OCI-LY1 (cell line): ENCODE measurements at regions not wholly inside any gene's neighbourhood (a gene's known extent, or its start where the extent isn't known, plus 50 kb on each side); places are given as distances from the start of the nearest gene placed in this dataset.

Source experiments
- CTCF ChIP-seq: fragments of 200-600 bp; sonication (generic), shearing (Covaris generic); IDR thresholded peaks from 2 replicates; pipeline ENCODE4 v1.5.1; 2017; ENCODE audit warnings: mild to moderate bottlenecking, antibody characterized with exemption, low read length, moderate library complexity, mixed read lengths
- EZH2 ChIP-seq: fragments of 200-600 bp; sonication (generic), shearing (Covaris generic); IDR thresholded peaks from 2 replicates; pipeline ENCODE4 v1.8.0; 2017; ENCODE audit warnings: borderline replicate concordance, mixed run types, mild to moderate bottlenecking, antibody characterized with exemption, low read length, moderate library complexity, mixed read lengths

- TF ChIP-seq CTCF, result no peak
- no peak for TF ChIP-seq EZH2
Observed at GRCh38 chr14:104348741-104349140, 210.4 kb downstream of the KIF26A start.
